HepG2 (cell line): ENCODE measurements at regions not wholly inside any gene's neighbourhood (a gene's known extent, or its start where the extent isn't known, plus 50 kb on each side); places are given as distances from the start of the nearest gene placed in this dataset.

Source experiments
- ASH2L ChIP-seq: fragments of 300-600, 200-600 bp; sonication (generic); IDR thresholded peaks from 2 replicates; pipeline ENCODE4 v1.7.0; 2017; ENCODE audit warnings: low read depth, mild to moderate bottlenecking, moderate library complexity, mixed read lengths, low read length; ENCODE audit not compliant: insufficient read length
- CEBPB ChIP-seq: IDR thresholded peaks from 2 replicates; pipeline ENCODE4 v1.6.1; 2011; ENCODE audit warnings: low read depth, low read length, improper control_type of control experiment, borderline replicate concordance
- EP300 ChIP-seq, 3 experiments: sonication (generic) in 1 of 3; formaldehyde crosslinking in 1 of 3; IDR thresholded peaks; 2 replicates each; pipeline versions ENCODE4 v1.5.1 to v1.6.1; 2011 to 2020; ENCODE audit warnings: low read depth in 2 of 3, low read length in 2 of 3, borderline replicate concordance in 1 of 3, improper control_type of control experiment in 1 of 3, mild to moderate bottlenecking in 1 of 3, missing genetic modification reagents in 1 of 3, moderate library complexity in 1 of 3
- KDM1A ChIP-seq: IDR thresholded peaks from 2 replicates; pipeline ENCODE4 v1.6.1; 2016; ENCODE audit warnings: missing compliant biosample characterization
- MAZ ChIP-seq, 2 experiments: sonication (generic) in 1 of 2; formaldehyde crosslinking in 1 of 2; IDR thresholded peaks; 2 replicates each; pipeline versions ENCODE4 v1.5.0 to v1.6.1; 2012 to 2020; ENCODE audit warnings: low read depth in 2 of 2, mild to moderate bottlenecking in 2 of 2, borderline replicate concordance in 1 of 2, improper control_type of control experiment in 1 of 2, low read length in 1 of 2, missing genetic modification reagents in 1 of 2, moderate library complexity in 1 of 2
- NONO ChIP-seq, 2 experiments: fragments of 450-650 bp in 1 of 2; sonication (generic) in 1 of 2; formaldehyde crosslinking in 1 of 2; IDR thresholded peaks in 1 of 2; conservative IDR thresholded peaks in 1 of 2; 2 replicates each; pipeline versions ENCODE4 v1.6.1 to v1.8.0; 2017 to 2022; ENCODE audit warnings: mild to moderate bottlenecking in 1 of 2, missing genetic modification reagents in 1 of 2, moderate library complexity in 1 of 2
- TAF1 ChIP-seq: sonication (generic); formaldehyde crosslinking; IDR thresholded peaks from 2 replicates; pipeline ENCODE4 v1.4.0; 2020; ENCODE audit warnings: missing genetic modification reagents
- TBP ChIP-seq: sonication (generic); formaldehyde crosslinking; IDR thresholded peaks from 2 replicates; pipeline ENCODE4 v1.5.0; 2020; ENCODE audit warnings: missing genetic modification reagents
- ZKSCAN8 ChIP-seq: IDR thresholded peaks from 2 replicates; pipeline ENCODE4 v1.6.1; 2016; ENCODE audit warnings: borderline replicate concordance, missing genetic modification reagents, missing compliant biosample characterization
- ZNF12 ChIP-seq: sonication (generic); formaldehyde crosslinking; IDR thresholded peaks from 2 replicates; pipeline ENCODE4 v1.5.0; 2020; ENCODE audit warnings: missing genetic modification reagents
- ZNF644 ChIP-seq: IDR thresholded peaks from 2 replicates; pipeline ENCODE4 v1.6.1; 2016; ENCODE audit warnings: low read depth
- TF ChIP-seq, protein P1 (sequence below): sonication (generic); formaldehyde crosslinking; IDR thresholded peaks from 2 replicates; pipeline ENCODE4 v1.5.0; 2020; ENCODE audit warnings: mild to moderate bottlenecking, missing genetic modification reagents, moderate library complexity
- TF ChIP-seq, protein P2 (sequence below): sonication (generic); formaldehyde crosslinking; IDR thresholded peaks from 2 replicates; pipeline ENCODE4 v1.8.1; 2022; ENCODE audit warnings: mild to moderate bottlenecking, missing genetic modification reagents
- TF ChIP-seq, protein P3 (sequence below): sonication (generic); formaldehyde crosslinking; IDR thresholded peaks from 2 replicates; pipeline ENCODE4 v1.4.0; 2020; ENCODE audit warnings: mild to moderate bottlenecking, missing genetic modification reagents

DNA sequence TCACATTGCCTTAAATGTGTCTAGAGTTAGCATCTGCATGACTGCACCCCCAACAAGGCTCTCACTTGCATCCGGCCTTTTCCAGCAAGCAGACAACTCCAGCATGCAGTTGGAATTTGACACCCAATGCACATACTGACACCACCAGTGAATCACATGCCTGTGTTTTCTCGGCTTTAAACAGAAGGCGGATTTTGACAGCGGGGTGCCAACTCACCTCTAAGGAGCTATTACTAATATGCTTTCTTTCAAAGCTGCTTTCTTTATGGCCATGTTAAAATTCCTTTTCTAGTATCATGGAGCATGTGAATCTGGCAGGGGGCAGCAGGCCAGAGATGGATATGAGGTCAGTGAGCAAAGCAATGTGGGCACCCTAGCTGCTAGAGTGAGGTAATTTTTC is 78.0 kb upstream of the CLNK start:
- TF ChIP-seq CEBPB, result no peak
- TF ChIP-seq ASH2L, result no peak
- TF ChIP-seq ZKSCAN8, result no peak
- TF ChIP-seq NONO (IDR thresholded peaks at IDR 0.05), result no peak
- no peak for TF ChIP-seq NONO (CRISPR knock-in tag; conservative IDR thresholded peaks at IDR 0.05)
- TF ChIP-seq, protein P1, sequence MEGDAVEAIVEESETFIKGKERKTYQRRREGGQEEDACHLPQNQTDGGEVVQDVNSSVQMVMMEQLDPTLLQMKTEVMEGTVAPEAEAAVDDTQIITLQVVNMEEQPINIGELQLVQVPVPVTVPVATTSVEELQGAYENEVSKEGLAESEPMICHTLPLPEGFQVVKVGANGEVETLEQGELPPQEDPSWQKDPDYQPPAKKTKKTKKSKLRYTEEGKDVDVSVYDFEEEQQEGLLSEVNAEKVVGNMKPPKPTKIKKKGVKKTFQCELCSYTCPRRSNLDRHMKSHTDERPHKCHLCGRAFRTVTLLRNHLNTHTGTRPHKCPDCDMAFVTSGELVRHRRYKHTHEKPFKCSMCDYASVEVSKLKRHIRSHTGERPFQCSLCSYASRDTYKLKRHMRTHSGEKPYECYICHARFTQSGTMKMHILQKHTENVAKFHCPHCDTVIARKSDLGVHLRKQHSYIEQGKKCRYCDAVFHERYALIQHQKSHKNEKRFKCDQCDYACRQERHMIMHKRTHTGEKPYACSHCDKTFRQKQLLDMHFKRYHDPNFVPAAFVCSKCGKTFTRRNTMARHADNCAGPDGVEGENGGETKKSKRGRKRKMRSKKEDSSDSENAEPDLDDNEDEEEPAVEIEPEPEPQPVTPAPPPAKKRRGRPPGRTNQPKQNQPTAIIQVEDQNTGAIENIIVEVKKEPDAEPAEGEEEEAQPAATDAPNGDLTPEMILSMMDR (CRISPR knock-in tag), result no peak
- no peak for TF ChIP-seq TBP (CRISPR knock-in tag)
- TF ChIP-seq, protein P2, sequence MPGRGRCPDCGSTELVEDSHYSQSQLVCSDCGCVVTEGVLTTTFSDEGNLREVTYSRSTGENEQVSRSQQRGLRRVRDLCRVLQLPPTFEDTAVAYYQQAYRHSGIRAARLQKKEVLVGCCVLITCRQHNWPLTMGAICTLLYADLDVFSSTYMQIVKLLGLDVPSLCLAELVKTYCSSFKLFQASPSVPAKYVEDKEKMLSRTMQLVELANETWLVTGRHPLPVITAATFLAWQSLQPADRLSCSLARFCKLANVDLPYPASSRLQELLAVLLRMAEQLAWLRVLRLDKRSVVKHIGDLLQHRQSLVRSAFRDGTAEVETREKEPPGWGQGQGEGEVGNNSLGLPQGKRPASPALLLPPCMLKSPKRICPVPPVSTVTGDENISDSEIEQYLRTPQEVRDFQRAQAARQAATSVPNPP, result no peak
- no peak for TF ChIP-seq EP300 (IDR thresholded peaks at IDR 0.05; ENCODE audit: low read depth in 2 of 2, low read length in 2 of 2)
- TF ChIP-seq EP300 (CRISPR knock-in tag; IDR thresholded peaks at IDR 0.05; ENCODE audit: borderline replicate concordance), result no peak
- no peak for TF ChIP-seq KDM1A
- TF ChIP-seq ZNF12 (CRISPR knock-in tag), result no peak
- TF ChIP-seq MAZ (IDR thresholded peaks at IDR 0.05; ENCODE audit: borderline replicate concordance, low read depth, low read length), result no peak
- TF ChIP-seq MAZ (CRISPR knock-in tag; IDR thresholded peaks at IDR 0.05; ENCODE audit: low read depth), result no peak
- TF ChIP-seq, protein P3, sequence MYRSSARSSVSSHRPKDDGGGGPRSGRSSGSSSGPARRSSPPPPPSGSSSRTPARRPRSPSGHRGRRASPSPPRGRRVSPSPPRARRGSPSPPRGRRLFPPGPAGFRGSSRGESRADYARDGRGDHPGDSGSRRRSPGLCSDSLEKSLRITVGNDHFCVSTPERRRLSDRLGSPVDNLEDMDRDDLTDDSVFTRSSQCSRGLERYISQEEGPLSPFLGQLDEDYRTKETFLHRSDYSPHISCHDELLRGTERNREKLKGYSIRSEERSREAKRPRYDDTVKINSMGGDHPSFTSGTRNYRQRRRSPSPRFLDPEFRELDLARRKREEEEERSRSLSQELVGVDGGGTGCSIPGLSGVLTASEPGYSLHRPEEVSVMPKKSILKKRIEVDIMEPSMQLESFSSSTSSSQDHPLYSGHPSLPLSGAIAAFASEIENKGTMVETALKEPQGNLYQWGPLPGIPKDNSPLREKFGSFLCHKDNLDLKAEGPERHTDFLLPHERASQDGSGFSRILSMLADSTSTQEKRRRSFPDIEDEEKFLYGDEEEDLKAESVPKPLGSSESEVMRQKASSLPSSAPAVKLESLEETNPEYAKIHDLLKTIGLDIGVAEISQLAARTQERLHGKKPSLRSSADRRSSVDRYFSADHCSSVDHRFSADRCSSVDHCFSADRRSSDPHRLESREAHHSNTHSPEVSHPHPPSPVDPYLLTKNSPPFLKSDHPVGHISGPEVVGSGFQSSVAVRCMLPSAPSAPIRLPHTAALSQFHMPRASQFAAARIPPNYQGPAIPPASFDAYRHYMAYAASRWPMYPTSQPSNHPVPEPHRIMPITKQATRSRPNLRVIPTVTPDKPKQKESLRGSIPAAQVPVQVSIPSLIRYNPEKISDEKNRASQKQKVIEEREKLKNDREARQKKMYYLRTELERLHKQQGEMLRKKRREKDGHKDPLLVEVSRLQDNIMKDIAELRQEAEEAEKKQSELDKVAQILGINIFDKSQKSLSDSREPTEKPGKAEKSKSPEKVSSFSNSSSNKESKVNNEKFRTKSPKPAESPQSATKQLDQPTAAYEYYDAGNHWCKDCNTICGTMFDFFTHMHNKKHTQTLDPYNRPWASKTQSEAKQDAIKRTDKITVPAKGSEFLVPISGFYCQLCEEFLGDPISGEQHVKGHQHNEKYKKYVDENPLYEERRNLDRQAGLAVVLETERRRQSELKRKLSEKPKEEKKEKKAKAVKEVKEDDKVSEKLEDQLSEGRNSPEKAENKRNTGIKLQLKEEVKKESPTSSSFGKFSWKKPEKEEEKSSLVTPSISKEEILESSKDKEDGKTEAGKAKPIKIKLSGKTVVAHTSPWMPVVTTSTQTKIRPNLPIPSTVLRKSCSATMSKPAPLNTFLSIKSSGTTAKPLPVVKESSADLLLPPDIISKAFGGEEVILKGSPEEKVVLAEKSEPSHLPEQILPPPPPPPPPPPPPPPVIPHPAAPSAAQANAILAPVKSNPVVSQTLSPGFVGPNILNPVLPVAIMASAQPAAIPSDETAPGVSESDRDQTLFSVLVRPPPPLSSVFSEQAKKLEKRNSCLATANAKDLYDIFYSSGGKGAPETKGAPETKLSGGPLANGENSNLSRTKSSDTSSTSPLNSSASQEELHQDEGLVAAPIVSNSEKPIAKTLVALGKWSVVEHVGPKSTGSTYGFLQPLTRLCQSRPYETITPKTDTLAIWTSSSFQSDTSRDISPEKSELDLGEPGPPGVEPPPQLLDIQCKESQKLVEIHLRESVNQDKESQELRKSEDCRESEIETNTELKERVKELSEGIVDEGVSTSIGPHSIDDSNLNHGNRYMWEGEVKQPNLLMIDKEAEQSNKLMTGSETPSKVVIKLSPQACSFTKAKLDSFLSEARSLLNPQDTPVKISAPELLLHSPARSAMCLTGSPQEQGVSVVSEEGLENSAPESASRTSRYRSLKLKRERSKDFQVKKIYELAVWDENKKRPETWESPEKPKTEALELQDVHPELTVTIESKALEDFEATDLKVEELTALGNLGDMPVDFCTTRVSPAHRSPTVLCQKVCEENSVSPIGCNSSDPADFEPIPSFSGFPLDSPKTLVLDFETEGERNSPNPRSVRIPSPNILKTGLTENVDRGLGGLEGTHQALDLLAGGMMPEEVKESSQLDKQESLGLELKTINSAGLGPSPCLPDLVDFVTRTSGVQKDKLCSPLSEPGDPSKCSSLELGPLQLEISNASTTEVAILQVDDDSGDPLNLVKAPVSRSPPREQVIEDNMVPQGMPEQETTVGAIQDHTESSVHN (CRISPR knock-in tag), result no peak
- no peak for TF ChIP-seq TAF1 (CRISPR knock-in tag)
- no peak for TF ChIP-seq ZNF644 (CRISPR knock-in tag)
